Esophagus muscularis mucosa (tissue), 4 donors: ENCODE measurements at regions not wholly inside any gene's neighbourhood (a gene's known extent, or its start where the extent isn't known, plus 50 kb on each side); places are given as distances from the start of the nearest gene placed in this dataset.
"Not testable (repeated sequence)": the region's sequence is repeated elsewhere in the genome, so short reads cannot be mapped to it uniquely, and the experiment has no call there.

Source experiments
- EP300 ChIP-seq: sonication (generic); formaldehyde crosslinking; IDR thresholded peaks from one replicate; pipeline ENCODE4 v1.6.1; 2017; ENCODE audit warnings: antibody characterized with exemption
- POLR2A ChIP-seq: fragments of 450-650 bp; IDR thresholded peaks from one replicate; pipeline ENCODE4 v1.6.1; 2017; ENCODE audit warnings: antibody characterized with exemption, moderate library complexity, mild to moderate bottlenecking, low read depth
- POLR2AphosphoS5 ChIP-seq, 2 donors: sonication (generic); formaldehyde crosslinking; IDR thresholded peaks; one replicate each; pipeline ENCODE4 v1.6.1; 2017; ENCODE audit warnings: antibody characterized with exemption in 2 of 2
- TF ChIP-seq, protein P1 (sequence below), 3 experiments: fragments of 200-600 bp in 2 of 3; fragments of 450-650 bp in 1 of 3; sonication (generic) in 2 of 3; IDR thresholded peaks; one replicate each; pipeline ENCODE4 v1.5.1; 2017 to 2019; ENCODE audit warnings: antibody characterized with exemption in 3 of 3, mild to moderate bottlenecking in 2 of 3, moderate library complexity in 1 of 3

DNA sequence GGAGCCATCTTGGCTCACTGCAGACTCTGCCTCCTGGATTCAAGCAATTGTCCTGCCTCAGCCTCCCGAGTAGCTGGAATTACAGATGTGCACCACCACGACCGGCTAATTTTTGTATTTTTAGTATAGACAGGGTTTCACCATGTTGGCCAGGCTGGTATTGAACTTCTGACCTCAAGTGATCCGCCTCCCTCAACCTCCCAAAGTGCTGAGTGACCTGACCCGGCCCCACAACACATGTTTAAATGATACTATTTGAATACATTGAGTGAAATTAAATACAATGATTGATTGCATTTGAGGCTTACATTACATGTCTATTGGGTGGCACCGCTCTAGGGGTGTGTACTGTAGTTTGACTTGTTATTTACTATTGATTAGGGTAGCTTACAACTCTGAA, 56.8 kb upstream of the SRSF6 start:
- TF ChIP-seq, protein P1, sequence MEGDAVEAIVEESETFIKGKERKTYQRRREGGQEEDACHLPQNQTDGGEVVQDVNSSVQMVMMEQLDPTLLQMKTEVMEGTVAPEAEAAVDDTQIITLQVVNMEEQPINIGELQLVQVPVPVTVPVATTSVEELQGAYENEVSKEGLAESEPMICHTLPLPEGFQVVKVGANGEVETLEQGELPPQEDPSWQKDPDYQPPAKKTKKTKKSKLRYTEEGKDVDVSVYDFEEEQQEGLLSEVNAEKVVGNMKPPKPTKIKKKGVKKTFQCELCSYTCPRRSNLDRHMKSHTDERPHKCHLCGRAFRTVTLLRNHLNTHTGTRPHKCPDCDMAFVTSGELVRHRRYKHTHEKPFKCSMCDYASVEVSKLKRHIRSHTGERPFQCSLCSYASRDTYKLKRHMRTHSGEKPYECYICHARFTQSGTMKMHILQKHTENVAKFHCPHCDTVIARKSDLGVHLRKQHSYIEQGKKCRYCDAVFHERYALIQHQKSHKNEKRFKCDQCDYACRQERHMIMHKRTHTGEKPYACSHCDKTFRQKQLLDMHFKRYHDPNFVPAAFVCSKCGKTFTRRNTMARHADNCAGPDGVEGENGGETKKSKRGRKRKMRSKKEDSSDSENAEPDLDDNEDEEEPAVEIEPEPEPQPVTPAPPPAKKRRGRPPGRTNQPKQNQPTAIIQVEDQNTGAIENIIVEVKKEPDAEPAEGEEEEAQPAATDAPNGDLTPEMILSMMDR (IDR thresholded peaks at IDR 0.05): not testable (repeated sequence)
- TF ChIP-seq POLR2A; POLR2AphosphoS5 (IDR thresholded peaks at IDR 0.05); EP300: not testable (repeated sequence)
